Naive thymus-derived CD8-positive, alpha-beta T cell (primary cell): ENCODE measurements at regions not wholly inside any gene's neighbourhood (a gene's known extent, or its start where the extent isn't known, plus 50 kb on each side); places are given as distances from the start of the nearest gene placed in this dataset.
"Not testable (repeated sequence)": the region's sequence is repeated elsewhere in the genome, so short reads cannot be mapped to it uniquely, and the experiment has no call there.

ENCODE experiments used
- ATAC-seq, 2 donors: fragments of 150-1000 bp; cut with Tn5 transposase in 1 of 2; sonication (Bioruptor Pico), chemical (Tn5 transposase) in 1 of 2; 1 replicate in 1 of 2; 2 replicates in 1 of 2; pipeline ENCODE4 v1.10.0; 2021; ENCODE audit warnings: mild to moderate bottlenecking in 2 of 2, moderate library complexity in 2 of 2
- POLR2A ChIA-PET: fragments of 350-600 bp; sonication (Branson Sonifier 250); formaldehyde crosslinking; loops from one replicate; lab custom pipeline; 2021; ENCODE audit warnings: antibody characterized with exemption; lab: Charles Lee
- DNase-seq, 10 donors: peaks; one replicate each; pipeline versions ENCODE4 v3.0.0 to v3.0.0-alpha.2; 2020 to 2022
- H3K27ac Mint-ChIP-seq, 10 donors: one replicate each; pipeline ENCODE4 v1.8.0; 2020 to 2022; ENCODE audit warnings: mild to moderate bottlenecking in 10 of 10, mixed read lengths in 10 of 10, moderate library complexity in 4 of 10, inconsistent platforms in 1 of 10
- H3K27me3 Mint-ChIP-seq, 5 donors: one replicate each; pipeline ENCODE4 v1.8.0; 2021 to 2022; ENCODE audit warnings: mixed read lengths in 5 of 5
- H3K36me3 Mint-ChIP-seq, 3 donors: one replicate each; pipeline ENCODE4 v1.8.0; 2020 to 2022; ENCODE audit warnings: mixed read lengths in 3 of 3, mild to moderate bottlenecking in 2 of 3, inconsistent platforms in 1 of 3
- H3K4me1 Mint-ChIP-seq, 4 donors: one replicate each; pipeline ENCODE4 v1.8.0; 2021 to 2022; ENCODE audit warnings: mixed read lengths in 4 of 4
- H3K4me3 Mint-ChIP-seq, 10 donors: one replicate each; pipeline ENCODE4 v1.8.0; 2020 to 2022; ENCODE audit warnings: mild to moderate bottlenecking in 10 of 10, mixed read lengths in 10 of 10, moderate library complexity in 6 of 10, inconsistent platforms in 1 of 10
- H3K9me3 Mint-ChIP-seq, 9 donors: one replicate each; pipeline ENCODE4 v1.8.0; 2020 to 2022; ENCODE audit warnings: mixed read lengths in 9 of 9, mild to moderate bottlenecking in 3 of 9, inconsistent platforms in 1 of 9, moderate library complexity in 1 of 9

GRCh38 chr2:87290566-87291307, 269.1 kb upstream of the PLGLB1 start:
- POLR2A ChIA-PET, DNase-seq, H3K9me3 Mint-ChIP-seq, H3K27ac Mint-ChIP-seq, ATAC-seq, H3K4me1 Mint-ChIP-seq, H3K4me3 Mint-ChIP-seq, H3K27me3 Mint-ChIP-seq, H3K36me3 Mint-ChIP-seq: not testable (repeated sequence)

GRCh38 chr2:87291400-87292200, 270.0 kb upstream of the PLGLB1 start:
- H3K36me3 Mint-ChIP-seq, H3K9me3 Mint-ChIP-seq, H3K27ac Mint-ChIP-seq, H3K4me3 Mint-ChIP-seq, DNase-seq, H3K4me1 Mint-ChIP-seq, H3K27me3 Mint-ChIP-seq, POLR2A ChIA-PET, ATAC-seq: not testable (repeated sequence)

GRCh38 chr2:87293931-87294594, 272.4 kb upstream of the PLGLB1 start:
- H3K4me3 Mint-ChIP-seq, DNase-seq, H3K36me3 Mint-ChIP-seq, POLR2A ChIA-PET, H3K27ac Mint-ChIP-seq, ATAC-seq, H3K4me1 Mint-ChIP-seq, H3K9me3 Mint-ChIP-seq, H3K27me3 Mint-ChIP-seq: not testable (repeated sequence)

GRCh38 chr2:87295135-87295534, 273.5 kb upstream of the PLGLB1 start:
- DNase-seq, H3K4me1 Mint-ChIP-seq, H3K27me3 Mint-ChIP-seq, H3K36me3 Mint-ChIP-seq, ATAC-seq, H3K4me3 Mint-ChIP-seq, H3K27ac Mint-ChIP-seq, H3K9me3 Mint-ChIP-seq, POLR2A ChIA-PET: not testable (repeated sequence)

- POLR2A ChIA-PET, H3K36me3 Mint-ChIP-seq, DNase-seq, H3K4me3 Mint-ChIP-seq, H3K27ac Mint-ChIP-seq, ATAC-seq, H3K9me3 Mint-ChIP-seq, H3K4me1 Mint-ChIP-seq: not testable (repeated sequence)
- H3K27me3 Mint-ChIP-seq: peaks cover 1 to 13% (median 4%) of the 10 kb centered on the region in 5 donors
These were observed 279.7 kb upstream of the PLGLB1 start for GRCh38 chr2:87301349-87301748.

GRCh38 chr2:87301871-87302270, 280.2 kb upstream of the PLGLB1 start:
- H3K4me1 Mint-ChIP-seq, H3K27ac Mint-ChIP-seq, DNase-seq, ATAC-seq, H3K9me3 Mint-ChIP-seq, H3K4me3 Mint-ChIP-seq, H3K36me3 Mint-ChIP-seq, POLR2A ChIA-PET: not testable (repeated sequence)
- peaks cover 1 to 13% (median 4%) of the 10 kb centered on the region in 5 donors for H3K27me3 Mint-ChIP-seq

GRCh38 chr2:87308621-87309020, 287.0 kb upstream of the PLGLB1 start:
- H3K27ac Mint-ChIP-seq, ATAC-seq, POLR2A ChIA-PET, H3K27me3 Mint-ChIP-seq, H3K4me3 Mint-ChIP-seq, H3K4me1 Mint-ChIP-seq, H3K9me3 Mint-ChIP-seq, DNase-seq, H3K36me3 Mint-ChIP-seq: not testable (repeated sequence)

GRCh38 chr2:87309785-87310184, 288.1 kb upstream of the PLGLB1 start:
- H3K36me3 Mint-ChIP-seq, DNase-seq, H3K27ac Mint-ChIP-seq, H3K4me3 Mint-ChIP-seq, H3K9me3 Mint-ChIP-seq, H3K4me1 Mint-ChIP-seq, H3K27me3 Mint-ChIP-seq, POLR2A ChIA-PET, ATAC-seq: not testable (repeated sequence)

- H3K27me3 Mint-ChIP-seq, DNase-seq, ATAC-seq, H3K9me3 Mint-ChIP-seq, H3K27ac Mint-ChIP-seq, POLR2A ChIA-PET, H3K4me1 Mint-ChIP-seq, H3K4me3 Mint-ChIP-seq, H3K36me3 Mint-ChIP-seq: not testable (repeated sequence)
These were observed 290.3 kb upstream of the PLGLB1 start for GRCh38 chr2:87311896-87312441.

GRCh38 chr2:87314622-87315021, 293.0 kb upstream of the PLGLB1 start:
- H3K36me3 Mint-ChIP-seq, H3K4me1 Mint-ChIP-seq, ATAC-seq, H3K9me3 Mint-ChIP-seq, H3K4me3 Mint-ChIP-seq, POLR2A ChIA-PET, DNase-seq, H3K27me3 Mint-ChIP-seq, H3K27ac Mint-ChIP-seq: not testable (repeated sequence)

GRCh38 chr2:87315183-87315902, 293.7 kb upstream of the PLGLB1 start:
- H3K27ac Mint-ChIP-seq, DNase-seq, H3K36me3 Mint-ChIP-seq, ATAC-seq, POLR2A ChIA-PET, H3K4me3 Mint-ChIP-seq, H3K27me3 Mint-ChIP-seq, H3K9me3 Mint-ChIP-seq, H3K4me1 Mint-ChIP-seq: not testable (repeated sequence)

GRCh38 chr2:87317193-87317592, 295.5 kb upstream of the PLGLB1 start:
- POLR2A ChIA-PET, H3K9me3 Mint-ChIP-seq, ATAC-seq, H3K36me3 Mint-ChIP-seq, H3K27me3 Mint-ChIP-seq, H3K27ac Mint-ChIP-seq, H3K4me3 Mint-ChIP-seq, H3K4me1 Mint-ChIP-seq, DNase-seq: not testable (repeated sequence)
